Skeletal muscle cell (primary cell): ENCODE measurements at regions not wholly inside any gene's neighbourhood (a gene's known extent, or its start where the extent isn't known, plus 50 kb on each side); places are given as distances from the start of the nearest gene placed in this dataset.

Source experiments
- DNase-seq: peaks from one replicate; pipeline ENCODE4 v3.0.0-alpha.2; 2010; ENCODE audit warnings: low read depth
- H3K4me3 ChIP-seq: 2 replicates; pipeline ENCODE4 v1.5.1; 2011; ENCODE audit warnings: low read depth, mild to moderate bottlenecking, control low read depth, low read length, moderate library complexity

DNA sequence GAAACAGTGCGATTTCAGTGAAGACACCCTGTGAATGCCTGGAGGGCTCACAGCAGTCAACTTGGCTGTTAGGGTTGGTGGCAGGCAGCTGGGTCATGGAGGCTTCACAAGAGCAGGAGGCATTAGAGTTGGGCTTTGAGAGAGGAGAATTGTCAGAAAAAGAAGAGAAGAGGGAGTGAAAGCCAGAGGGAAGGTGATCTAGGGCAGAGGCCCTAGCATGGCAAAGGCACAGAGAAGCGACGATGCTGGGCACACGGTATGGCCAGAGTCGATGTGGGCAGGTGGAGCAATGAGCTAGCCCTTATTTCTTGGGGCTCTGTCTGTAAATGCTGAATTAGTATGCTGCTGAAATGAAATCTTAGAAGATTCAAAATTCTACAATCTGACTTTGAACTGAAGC, 52.6 kb upstream of the OLFM4 start:
- DNase-seq = no peak
- no peak overlapping the region for H3K4me3 ChIP-seq

DNA sequence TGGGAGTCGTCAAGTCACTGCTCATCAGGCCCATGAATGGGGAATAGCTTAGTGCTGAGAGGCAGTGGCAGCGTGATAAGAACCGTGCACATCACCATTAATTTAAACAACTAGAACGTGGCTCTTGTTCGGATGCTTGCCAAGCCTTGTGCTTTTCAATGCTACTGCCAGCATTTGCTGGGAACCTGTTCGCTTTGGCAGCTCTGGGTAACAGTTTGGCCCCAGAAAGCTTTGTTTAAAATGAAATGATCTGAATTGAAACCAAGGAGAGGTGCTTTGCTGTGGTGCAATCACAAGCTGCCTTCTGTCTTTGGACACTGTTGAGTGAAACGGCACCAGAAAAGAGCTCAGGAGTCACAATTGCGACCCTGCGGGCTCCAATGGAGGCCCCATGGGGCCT, 53.5 kb upstream of the OLFM4 start:
- no peak overlapping the region for H3K4me3 ChIP-seq
- DNase-seq = no peak

DNA sequence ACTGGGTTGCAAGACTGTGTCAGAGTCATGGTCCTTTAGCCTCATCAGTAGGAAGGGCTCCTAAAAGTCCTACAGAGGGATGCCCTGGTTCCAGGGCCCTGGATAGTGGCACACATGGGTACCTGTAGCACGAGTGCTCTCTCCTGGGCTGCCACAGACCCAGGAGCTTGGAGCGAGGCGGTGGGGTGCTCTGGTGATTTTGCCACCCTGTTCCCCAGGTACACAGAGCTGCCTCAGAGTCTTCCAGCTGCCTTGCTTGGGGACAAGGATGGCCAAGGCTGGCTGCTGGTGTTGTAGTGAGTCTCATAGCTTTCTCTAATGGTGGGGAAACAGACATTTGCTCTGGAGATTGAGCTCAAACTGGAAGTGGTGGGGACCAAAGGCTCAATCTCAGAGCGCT, 53.9 kb upstream of the OLFM4 start:
- H3K4me3 ChIP-seq = no peak overlapping the region
- DNase-seq = no peak

DNA sequence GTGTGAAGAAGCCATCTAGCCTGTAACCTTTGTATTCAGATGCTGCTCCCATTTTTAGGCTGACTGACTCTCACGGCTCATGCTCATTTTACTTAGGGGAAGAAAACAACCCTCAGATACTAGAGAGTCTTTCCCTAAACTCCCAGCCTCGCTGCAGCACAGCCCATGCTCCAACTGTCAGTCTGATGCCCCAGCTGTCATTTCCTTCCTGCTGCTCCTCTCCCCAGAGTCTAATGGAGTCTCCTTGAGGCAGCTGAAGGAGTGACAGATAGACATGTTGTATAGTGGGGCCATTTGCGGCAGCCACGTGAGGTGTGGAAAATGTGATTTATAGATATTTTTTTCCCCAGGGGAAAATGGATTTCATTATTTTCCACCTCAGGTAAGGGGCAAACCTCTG, 59.2 kb upstream of the OLFM4 start:
- DNase-seq = no peak
- H3K4me3 ChIP-seq = no peak overlapping the region

DNA sequence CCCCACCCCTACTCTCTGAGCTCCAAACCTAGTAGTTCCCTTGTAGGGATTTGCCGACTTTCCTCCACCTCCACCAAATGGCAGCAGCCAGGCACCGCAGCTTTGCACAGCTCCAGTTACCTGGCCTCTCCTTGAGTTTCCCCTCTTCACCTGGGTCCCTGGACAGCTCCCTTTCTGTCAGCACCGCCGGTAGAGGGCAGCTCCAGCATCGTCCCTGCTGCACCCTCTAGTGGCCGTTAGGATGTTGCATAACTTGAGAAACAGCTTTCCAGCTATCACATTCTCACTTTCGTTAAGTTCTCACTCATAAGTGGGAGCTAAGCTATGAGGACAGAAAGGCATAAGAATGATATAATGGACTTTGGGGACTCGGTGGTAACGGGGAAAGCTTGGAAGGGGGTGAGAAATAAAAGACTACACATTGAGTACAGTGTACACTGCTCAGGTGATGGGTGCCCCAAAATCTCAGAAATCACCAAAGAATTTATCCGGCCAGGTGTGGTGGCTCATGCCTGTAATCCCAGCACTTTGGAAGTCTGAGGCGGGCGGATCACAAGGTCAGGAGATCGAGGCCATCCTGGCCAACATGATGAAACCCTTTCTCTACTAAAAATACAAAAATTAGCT, 60.4 kb upstream of the OLFM4 start:
- DNase-seq = peak; percentile 4
- H3K4me3 ChIP-seq = no peak overlapping the region

DNA sequence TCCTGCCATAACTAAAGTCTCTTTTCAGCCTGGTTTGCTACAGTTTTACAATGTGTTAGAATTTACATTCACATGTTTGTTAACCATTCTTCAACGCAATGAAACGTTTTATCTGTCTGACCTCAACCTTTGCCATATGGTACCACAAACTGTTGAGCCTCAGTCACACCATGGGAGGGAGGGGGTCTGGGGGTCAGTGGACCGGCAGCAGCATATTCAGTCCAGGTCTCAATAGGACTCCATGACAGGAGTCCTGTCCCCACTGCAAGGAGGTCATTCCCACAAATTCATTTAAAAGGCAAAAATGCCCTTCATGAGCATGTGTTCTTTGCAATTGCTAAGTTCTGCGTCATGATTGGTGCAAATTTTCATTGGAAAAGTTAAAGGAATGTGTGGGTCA, 66.6 kb upstream of the OLFM4 start:
- H3K4me3 ChIP-seq = no peak overlapping the region
- no peak for DNase-seq

DNA sequence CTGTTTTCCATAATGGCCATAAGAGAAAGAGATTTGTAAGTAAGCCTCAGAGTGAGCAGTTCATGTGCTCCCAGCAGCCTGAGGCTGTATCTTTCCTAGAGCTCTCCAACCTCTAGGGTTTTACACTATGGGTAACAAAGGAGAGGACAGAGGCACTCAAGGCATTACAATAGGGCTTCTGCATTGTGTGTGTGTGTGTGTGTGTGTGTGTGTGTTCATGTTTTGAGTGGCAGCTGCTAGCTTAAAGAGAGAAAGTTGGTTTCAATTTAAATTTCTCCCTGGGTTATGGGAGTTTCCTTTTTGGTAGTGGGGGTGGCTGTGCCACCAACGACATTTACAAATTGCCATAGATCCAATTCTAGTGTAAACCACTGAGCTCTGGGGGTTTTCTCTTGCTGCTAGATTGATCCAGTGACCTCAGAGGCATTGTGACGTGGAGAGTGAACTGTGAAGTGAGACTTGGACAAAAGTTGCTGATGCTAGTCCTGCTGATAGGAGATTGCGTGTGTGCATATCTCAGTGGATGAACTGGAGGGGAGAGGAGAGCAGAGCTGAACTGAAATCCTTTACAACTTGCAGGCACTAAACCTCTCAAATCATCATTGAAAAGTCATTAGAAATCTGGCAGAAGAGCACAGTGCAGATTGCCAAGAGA, 67.2 kb upstream of the OLFM4 start:
- H3K4me3 ChIP-seq = no peak overlapping the region
- no peak for DNase-seq

DNA sequence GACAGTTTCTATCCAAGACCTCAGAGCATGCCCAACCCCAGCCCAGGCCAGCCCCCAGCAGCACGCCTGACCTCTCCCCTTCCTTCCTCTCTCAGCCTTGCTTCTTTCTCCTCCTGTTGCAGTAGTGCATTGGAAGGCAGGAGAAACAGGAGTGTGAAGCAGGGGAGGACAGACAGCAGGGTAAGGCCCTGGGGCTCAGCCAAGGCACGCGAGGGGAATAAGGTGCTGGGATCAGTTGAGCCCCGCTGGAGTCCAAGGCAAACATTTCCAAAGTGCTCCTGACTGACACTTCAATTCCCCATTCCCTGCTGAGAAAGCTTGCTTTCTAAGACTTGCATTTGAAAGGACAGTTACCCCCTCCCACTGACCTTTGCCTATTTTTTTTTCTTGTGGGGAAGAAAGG, 73.1 kb upstream of the OLFM4 start:
- no peak overlapping the region for H3K4me3 ChIP-seq
- DNase-seq = no peak

DNA sequence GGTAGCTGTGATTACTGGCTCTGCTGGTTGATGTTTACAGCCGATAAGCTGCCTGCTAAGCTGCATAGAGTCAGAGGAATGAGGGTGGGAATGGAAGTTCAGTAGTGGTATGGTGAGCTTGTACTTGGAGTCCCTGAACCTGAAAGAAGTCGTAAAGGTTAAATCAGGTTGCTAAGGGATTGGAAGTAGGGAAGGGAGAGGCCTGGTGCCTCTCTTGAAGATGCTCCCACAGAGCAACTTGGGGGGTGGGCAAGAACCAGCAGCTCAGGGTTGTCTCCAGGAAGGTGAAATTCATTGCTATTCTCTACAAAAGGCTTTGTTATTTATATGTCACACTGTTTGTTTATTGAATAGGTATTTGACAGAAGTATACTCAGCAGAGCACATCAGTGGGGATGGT, 73.8 kb upstream of the OLFM4 start:
- DNase-seq = no peak
- no peak overlapping the region for H3K4me3 ChIP-seq

DNA sequence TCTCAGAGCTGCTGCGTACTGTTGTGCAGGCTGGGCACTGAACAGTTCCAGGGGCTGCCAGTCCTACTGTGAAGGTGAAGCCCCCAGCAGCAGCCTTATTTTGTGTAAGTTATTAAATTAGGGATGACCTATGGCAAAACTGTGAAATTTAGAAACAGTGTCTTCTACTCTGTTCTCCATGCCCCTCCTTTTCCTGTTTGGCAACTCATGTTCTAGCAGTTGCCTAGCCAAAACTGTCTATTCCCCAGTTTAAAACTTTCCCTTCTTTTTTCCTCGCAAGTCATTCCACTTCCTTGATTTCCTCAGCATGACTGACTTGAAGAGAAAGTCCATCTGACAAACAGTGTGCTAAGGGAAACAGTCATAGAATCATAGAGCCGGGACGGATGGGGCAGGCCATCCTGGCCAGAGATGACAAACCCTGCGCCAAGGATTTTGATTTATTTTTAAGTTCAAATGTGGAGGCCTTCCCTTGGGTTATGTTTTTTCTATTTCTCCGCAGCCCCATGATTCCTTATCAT, 78.1 kb upstream of the OLFM4 start:
- no peak for DNase-seq

DNA sequence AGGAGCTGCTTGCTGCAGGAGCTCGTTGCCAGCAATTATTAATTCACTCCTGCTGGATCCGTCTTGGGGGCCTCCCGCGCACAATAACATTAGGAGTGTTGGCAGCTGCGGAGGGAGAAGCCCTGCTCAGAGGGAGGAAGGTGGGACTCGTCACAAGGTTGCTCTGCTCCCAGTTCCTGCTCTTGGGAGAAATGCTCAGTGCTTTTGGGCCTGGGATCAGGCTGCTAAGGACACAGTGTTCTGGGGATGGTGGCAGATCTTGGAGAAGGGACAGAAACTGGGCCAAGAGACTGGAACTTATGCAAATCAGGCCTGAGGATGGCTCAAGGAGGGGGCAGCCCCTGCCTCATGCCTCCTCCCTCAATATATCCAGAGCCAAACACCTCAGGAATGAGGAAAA, 78.9 kb upstream of the OLFM4 start:
- DNase-seq = no peak
- H3K4me3 ChIP-seq = no peak overlapping the region

More for the DNA sequence above, 78.1 kb upstream of the OLFM4 start:
- H3K4me3 ChIP-seq = no peak overlapping the region

DNA sequence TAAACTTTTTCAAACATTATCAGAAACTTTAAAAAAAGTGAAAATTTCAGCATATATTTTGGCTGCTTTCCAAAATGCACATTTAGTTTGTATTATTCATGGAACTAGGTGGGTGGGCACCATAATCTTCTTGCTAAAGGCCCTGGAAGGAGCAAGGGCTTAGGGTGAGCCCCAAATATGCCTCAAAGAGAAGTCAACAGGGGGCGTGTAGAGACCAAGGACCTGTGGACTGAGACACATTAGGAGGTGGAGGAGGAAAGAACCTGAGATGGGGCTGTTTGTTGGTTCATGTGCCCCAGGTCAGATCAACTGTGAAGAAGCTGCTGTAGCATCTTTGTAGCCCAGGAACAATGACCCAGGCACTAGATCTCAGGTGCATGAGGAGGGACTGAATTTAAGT, 79.6 kb upstream of the OLFM4 start:
- DNase-seq = no peak
- H3K4me3 ChIP-seq = no peak overlapping the region

DNA sequence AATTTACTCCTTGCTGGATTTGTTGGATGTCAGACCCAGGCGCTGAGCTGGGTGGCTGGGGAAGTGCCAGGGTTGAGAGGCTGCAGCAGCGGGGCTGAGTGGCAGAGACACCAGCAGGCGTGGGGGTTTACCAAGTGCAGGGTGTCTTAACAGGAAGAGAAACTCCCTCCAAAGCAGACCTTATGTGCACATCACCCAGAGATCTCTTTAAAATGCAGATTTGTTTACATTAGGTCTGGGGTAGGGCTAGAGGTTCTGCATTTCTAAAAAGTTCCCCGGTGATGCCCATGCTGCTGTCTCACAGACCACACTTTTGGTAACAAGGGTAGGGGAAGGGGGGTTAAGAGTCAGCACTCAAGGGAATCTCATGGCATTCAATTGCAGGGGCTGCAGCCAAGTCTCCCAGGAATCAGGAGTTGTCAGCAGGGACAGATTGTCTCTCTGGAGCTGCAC, 80.7 kb upstream of the OLFM4 start:
- no peak for DNase-seq
- H3K4me3 ChIP-seq = no peak overlapping the region

DNA sequence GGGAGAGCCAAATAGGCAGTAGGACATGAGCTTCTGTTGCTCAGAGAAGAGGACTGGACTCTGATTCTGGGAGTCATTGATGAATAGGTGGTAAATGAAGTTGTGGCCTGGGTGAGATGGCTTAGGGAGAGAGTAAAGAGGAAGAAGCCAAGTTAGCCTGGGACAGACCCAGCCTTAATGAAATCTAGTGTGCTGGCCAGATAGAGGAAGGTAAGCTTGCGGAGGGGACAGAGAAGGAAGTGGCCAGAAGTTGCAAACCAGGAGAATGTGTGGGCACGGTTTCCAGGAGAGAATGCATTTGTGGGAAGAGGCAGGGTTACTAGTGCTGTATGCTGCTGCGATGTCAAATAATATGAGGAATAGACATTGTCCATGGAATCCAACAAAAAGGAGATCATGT, 83.3 kb upstream of the OLFM4 start:
- no peak for DNase-seq
- H3K4me3 ChIP-seq = no peak overlapping the region

DNA sequence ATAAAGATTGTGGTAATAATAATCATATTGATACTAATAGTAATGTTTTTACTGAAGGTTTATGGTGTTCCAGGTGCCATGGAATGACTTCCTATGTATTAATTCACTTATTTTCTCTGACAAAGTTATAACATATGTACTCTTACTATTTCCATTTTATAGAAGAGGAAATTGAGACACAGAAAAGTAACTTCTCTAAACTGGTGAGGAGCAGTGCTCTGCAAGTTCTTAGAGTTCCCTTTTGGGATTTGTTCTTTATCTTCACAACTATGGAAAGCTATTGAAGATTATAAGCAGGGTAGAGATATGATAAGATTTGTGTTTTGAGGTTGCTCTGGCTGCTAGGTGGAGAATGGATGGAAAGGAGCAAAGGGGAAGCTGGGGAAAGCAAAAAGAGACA, 83.9 kb upstream of the OLFM4 start:
- no peak for DNase-seq
- H3K4me3 ChIP-seq = no peak overlapping the region

DNA sequence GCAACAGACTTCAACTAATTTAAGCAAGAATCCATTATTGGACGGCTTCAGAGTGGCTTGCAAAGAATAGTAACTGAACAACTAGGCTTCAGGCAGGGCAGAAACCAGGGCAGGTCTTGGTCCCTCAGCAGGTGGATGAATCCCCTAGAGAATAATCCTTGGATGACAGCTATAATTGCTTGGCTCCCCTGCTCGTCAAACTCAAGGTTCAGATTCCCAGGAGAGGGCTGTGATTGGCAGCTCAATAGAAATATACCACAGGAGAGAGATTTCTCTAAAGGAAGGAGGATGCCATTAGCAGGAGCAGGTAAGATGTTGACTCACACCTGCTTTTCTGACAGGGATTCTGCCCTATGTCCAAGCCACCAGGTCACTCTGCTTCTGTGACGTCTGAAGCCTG, 89.6 kb upstream of the PCDH8 start:
- no peak overlapping the region for H3K4me3 ChIP-seq

DNA sequence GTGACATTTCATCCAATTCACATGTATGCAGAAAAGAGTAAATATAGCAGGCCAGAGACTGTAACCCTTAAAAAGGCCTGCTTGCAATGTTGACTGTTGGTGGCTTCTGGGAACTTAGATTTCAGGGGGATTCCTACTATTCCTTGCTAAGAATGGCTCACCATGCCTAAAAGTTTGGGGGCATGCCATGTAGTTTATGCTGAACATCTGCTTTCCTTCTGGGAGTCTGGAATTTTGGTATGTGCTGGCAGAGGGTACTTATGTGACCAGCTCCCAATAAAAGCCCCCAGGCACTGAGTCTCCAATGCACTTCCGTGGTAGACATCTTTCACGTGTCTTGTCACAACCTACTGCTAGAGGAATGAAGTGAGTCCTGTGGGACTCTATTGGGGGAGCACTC, 88.4 kb upstream of the PCDH8 start:
- no peak overlapping the region for H3K4me3 ChIP-seq
- DNase-seq = no peak

More for the DNA sequence above, 89.6 kb upstream of the PCDH8 start:
- no peak for DNase-seq

DNA sequence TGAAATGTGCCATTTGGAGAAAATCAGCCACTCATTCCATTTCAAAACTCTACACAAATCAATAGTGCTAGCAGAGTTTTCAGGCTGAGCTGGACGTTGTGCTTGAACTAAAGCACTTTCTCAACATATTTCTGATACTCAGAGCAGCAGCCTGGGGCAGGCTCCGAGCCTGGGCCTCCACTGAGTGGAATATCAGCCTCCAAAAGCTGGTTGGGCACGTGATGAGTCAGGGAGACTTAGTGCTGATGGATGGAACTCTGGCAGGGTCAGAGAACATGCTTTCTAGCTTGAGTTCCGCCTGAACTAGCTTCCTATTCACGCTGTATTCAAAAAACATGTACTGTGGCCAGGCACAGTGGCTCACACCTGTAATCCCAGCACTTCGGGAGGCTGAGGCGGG, 85.8 kb upstream of the PCDH8 start:
- H3K4me3 ChIP-seq = no peak overlapping the region
- DNase-seq = no peak

DNA sequence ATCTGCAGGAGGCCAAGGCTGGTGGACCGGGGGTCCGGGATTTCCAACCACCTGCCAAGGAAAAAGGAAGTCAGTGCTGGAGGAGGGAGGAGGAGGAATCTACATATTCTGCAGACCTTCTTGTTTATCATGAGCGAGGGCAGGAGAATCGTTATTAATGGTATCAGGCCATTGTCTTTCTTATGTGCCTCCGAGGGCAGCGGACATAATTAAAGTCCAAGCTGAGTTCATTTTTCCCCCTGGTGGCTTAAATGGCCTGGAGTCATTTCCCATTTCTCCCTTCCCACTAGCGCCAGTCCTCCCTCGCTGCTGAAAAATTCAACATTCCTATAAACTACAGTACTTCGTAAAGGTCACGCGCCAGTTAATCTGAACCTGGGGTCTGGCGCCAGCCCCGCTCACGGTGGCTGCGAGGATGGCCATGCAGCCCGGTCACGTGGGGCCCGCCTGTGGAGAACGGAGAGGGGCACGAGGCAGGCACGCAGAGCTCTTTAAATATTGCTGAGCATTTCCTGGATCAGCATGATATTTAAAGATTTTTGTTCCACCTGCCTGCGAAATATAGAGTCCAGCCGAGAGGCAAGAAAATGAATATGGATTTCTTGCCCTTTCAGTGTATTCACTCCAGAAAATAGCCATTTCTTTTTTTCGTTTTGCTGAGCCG, 85.2 kb upstream of the PCDH8 start:
- no peak overlapping the region for H3K4me3 ChIP-seq
- DNase-seq = no peak

DNA sequence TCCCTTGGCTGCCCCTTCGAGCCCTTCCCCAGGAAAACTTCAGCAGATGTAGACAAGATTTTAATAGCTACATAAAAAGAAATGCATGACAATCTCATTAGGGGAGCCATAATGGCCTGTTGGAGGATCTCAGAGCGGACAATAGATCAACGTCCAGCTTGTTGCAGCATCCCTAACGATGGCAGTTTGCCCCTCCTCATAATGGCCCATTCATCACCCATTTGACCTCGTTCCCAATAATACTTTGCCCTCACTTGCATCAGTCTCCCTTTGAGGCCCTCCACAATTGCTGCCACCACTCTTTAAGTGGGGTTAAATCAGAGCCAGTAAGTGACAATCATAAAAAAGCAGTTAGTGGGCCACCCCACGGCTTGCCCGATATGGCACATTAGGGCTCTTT, 84.7 kb upstream of the PCDH8 start:
- no peak overlapping the region for H3K4me3 ChIP-seq
- DNase-seq = no peak

DNA sequence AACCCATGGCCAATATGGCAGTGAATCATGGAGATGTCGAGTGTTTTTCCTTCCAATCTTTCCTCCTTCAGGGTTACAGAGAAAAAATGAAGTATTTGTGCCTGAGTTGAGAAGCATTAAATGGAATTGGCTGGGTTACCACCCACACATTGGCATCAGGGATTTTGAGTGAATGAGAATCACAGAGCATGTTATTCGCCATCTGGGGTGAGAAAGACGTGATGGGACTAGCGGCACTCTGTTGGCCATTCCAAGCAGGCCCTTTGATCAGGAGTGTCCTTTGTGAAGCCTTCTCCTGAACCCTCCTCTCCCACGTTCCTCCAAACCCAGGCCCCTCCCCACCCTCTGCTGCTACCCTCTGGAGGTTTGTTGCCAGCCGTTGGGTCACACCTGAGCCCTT, 84.2 kb upstream of the PCDH8 start:
- no peak for DNase-seq
- H3K4me3 ChIP-seq = no peak overlapping the region
